ENCODE measurements at regions not wholly inside any gene's neighbourhood (a gene's known extent, or its start where the extent isn't known, plus 50 kb on each side); places are given as distances from the start of the nearest gene placed in this dataset.

DNA sequence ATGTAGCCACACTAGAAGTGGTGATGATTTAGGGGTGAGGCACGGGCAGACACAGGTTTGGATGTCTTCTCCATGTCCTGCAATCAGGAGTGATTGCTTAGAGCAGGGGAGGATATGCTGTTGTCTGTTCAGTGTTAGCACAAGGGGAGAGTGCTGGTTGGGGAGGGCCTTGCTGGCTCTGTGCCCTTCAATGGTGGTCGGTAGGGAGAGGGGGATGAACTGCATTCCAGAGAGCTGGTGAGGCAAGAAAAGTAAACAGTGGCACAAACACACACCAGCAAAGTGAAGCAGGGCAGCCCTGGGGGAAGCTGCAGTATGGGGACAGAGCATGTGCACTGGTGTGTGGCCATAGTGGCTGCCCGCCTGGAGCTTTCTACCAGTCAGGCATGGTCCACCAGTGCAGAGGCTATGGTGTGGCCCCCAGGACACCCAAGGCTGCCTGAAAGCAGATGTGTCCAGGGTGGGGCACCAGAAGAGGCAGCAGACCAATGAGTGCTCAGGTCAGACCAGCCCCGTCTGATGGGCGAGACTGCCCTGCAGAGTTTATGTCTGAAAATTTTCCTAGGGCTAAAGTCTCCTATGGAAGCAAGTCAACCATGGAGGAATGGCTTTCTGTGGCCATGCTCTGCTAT, 1676.9 kb downstream of the PCDH9 start:
- WGBS, 2 donors (ENCODE audit: low coverage in 1 of 2) = 30 to 57% methylated on average over 1 to 2 of the region's 5 CpGs
- ATAC-seq = no peak

DNA sequence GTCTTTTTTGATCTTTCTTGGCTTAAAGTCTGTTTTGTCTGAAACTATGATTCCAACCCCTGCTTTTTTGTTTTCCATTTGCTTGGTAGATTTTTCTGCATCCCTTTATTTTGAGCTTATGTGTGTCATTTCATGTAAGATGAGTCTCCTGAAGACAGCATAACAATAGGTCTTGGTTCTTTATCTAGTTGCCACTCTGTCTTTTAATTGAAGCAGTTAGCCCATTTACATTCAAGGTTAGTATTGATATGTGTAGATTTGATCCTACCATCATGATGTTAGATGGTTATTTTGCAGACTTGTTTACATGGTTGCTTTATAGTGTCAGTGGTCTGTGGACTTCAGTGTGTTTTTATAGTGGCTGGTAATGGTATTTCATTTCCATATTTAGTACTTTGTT, 1678.9 kb downstream of the PCDH9 start:
- no peak for TF ChIP-seq EP300 (IDR thresholded peaks at IDR 0.05)
- TF ChIP-seq POLR2AphosphoS5 (IDR thresholded peaks at IDR 0.05) = no peak
- TF ChIP-seq, protein P1, sequence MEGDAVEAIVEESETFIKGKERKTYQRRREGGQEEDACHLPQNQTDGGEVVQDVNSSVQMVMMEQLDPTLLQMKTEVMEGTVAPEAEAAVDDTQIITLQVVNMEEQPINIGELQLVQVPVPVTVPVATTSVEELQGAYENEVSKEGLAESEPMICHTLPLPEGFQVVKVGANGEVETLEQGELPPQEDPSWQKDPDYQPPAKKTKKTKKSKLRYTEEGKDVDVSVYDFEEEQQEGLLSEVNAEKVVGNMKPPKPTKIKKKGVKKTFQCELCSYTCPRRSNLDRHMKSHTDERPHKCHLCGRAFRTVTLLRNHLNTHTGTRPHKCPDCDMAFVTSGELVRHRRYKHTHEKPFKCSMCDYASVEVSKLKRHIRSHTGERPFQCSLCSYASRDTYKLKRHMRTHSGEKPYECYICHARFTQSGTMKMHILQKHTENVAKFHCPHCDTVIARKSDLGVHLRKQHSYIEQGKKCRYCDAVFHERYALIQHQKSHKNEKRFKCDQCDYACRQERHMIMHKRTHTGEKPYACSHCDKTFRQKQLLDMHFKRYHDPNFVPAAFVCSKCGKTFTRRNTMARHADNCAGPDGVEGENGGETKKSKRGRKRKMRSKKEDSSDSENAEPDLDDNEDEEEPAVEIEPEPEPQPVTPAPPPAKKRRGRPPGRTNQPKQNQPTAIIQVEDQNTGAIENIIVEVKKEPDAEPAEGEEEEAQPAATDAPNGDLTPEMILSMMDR (IDR thresholded peaks at IDR 0.05) = no peak
- no peak for TF ChIP-seq POLR2A (IDR thresholded peaks at IDR 0.05)
- no peak for ATAC-seq
- no peak overlapping the region for H3K4me3 ChIP-seq
- no peak overlapping the region for H3K27ac ChIP-seq
- H3K4me1 ChIP-seq = no peaks in the 10 kb centered on the region
- H3K9me3 ChIP-seq = peaks cover 0 to 14% (median 0%) of the 10 kb centered on the region in 3 donors
- no peaks in the 10 kb centered on the region for H3K27me3 ChIP-seq
- H3K36me3 ChIP-seq = no peaks in the 10 kb centered on the region

More for the DNA sequence above, 1676.9 kb downstream of the PCDH9 start:
- H3K27ac ChIP-seq = no peak overlapping the region
- no peaks in the 10 kb centered on the region for H3K4me1 ChIP-seq
- H3K4me3 ChIP-seq = no peak overlapping the region
- H3K27me3 ChIP-seq = no peaks in the 10 kb centered on the region
- peaks cover 0 to 14% (median 0%) of the 10 kb centered on the region in 3 donors for H3K9me3 ChIP-seq
- TF ChIP-seq EP300 (IDR thresholded peaks at IDR 0.05) (no peak), POLR2AphosphoS5 (IDR thresholded peaks at IDR 0.05) (no peak), POLR2A (IDR thresholded peaks at IDR 0.05) (no peak)
- TF ChIP-seq, protein P1 (IDR thresholded peaks at IDR 0.05) = no peak
- no peaks in the 10 kb centered on the region for H3K36me3 ChIP-seq

DNA sequence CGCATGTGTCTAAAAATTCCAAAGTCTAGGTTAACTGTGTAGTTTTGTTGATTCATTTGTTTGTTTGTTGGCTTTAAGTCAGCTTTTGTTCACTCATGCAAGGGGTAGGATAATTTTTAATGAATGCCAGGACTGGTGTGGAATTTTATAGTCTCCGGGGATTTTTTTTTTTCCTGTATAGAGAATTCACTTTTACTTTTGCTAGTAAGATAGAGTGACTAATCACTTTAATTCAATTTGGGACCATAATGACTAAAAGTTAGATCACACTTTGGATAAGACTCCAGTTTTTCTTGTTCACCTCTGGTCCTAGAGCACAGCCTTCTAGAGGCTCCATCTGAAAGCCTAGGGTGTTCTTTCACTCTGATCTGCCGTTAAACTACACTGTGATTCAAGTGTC, 1690.0 kb downstream of the PCDH9 start:
- no peak for TF ChIP-seq POLR2AphosphoS5 (IDR thresholded peaks at IDR 0.05)
- TF ChIP-seq, protein P1 (IDR thresholded peaks at IDR 0.05) = no peak
- no peak for TF ChIP-seq POLR2A (IDR thresholded peaks at IDR 0.05)
- no peak for TF ChIP-seq EP300 (IDR thresholded peaks at IDR 0.05)
- Histone ChIP-seq H3K27me3 (no peaks in the 10 kb centered on the region), H3K36me3 (no peaks in the 10 kb centered on the region), H3K9me3 (no peaks in the 10 kb centered on the region), H3K4me3 (no peak overlapping the region), H3K4me1 (no peaks in the 10 kb centered on the region), H3K27ac (no peak overlapping the region)
- 87 to 92% methylated on average over 3 of the region's 3 CpGs for WGBS, 2 donors (ENCODE audit: low coverage in 1 of 2)
- ATAC-seq = no peak

DNA sequence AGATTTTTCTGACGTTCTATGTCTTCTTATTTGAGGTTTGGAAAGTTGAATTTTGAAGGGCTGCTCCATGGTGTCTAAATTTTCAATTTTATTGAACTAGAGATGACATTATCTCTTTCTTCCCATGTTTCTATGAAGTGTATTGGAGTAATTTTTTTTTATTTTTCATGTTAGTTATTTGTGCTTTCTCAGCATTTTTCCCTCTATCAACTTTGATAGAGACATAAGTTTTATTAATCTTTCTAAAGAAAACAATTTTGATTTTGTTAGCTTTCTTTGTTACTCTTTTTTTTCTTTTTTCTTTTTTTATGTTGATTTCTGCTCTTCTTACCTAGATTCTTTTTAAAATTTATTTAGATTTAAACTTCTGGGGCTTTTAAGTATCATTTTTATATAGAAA, 1694.8 kb downstream of the PCDH9 start:
- Histone ChIP-seq H3K4me3 (no peak overlapping the region), H3K27me3 (no peaks in the 10 kb centered on the region), H3K36me3 (no peaks in the 10 kb centered on the region), H3K27ac (no peak overlapping the region), H3K4me1 (no peaks in the 10 kb centered on the region), H3K9me3 (no peaks in the 10 kb centered on the region)
- no peak for ATAC-seq
- 67 to 88% methylated on average over 1 of the region's 1 CpG for WGBS, 2 donors (ENCODE audit: low coverage in 1 of 2)
- TF ChIP-seq POLR2AphosphoS5 (IDR thresholded peaks at IDR 0.05) (no peak), EP300 (IDR thresholded peaks at IDR 0.05) (no peak), POLR2A (IDR thresholded peaks at IDR 0.05) (no peak)
- TF ChIP-seq, protein P1 (IDR thresholded peaks at IDR 0.05) = no peak

DNA sequence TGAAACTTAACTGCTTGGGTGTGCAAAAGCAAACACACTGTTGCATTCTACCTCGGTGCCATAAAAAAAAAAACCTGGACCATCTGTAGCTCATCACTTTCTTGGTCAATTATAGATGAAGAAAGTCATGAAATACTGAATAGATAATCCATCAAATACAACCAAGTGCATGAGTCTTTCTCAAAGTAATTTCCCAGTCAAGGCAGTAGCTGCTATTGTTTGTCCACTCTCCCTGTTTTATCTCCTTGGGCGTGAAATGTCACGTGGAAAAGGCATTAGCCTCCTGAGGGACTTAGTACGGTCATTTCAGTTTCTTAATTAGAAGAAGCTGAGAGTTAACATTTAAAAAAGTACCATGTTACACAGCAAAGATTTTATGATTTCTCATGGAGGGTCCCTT, 1697.9 kb downstream of the PCDH9 start:
- H3K4me1 ChIP-seq = no peaks in the 10 kb centered on the region
- 38 to 66% methylated on average over 4 of the region's 4 CpGs for WGBS, 2 donors (ENCODE audit: low coverage in 1 of 2)
- TF ChIP-seq POLR2A (IDR thresholded peaks at IDR 0.05) = no peak
- TF ChIP-seq, protein P1 (IDR thresholded peaks at IDR 0.05) = no peak
- no peak for TF ChIP-seq POLR2AphosphoS5 (IDR thresholded peaks at IDR 0.05)
- TF ChIP-seq EP300 (IDR thresholded peaks at IDR 0.05) = no peak
- H3K36me3 ChIP-seq = no peaks in the 10 kb centered on the region
- no peak overlapping the region for H3K4me3 ChIP-seq
- H3K27ac ChIP-seq = no peak overlapping the region
- no peak for ATAC-seq
- no peaks in the 10 kb centered on the region for H3K27me3 ChIP-seq
- H3K9me3 ChIP-seq = no peaks in the 10 kb centered on the region

Data from gastroesophageal sphincter (tissue), 4 donors.